Posterior vena cava (tissue), 2 donors: ENCODE measurements at regions not wholly inside any gene's neighbourhood (a gene's known extent, or its start where the extent isn't known, plus 50 kb on each side); places are given as distances from the start of the nearest gene placed in this dataset.

Experiments used
- DNase-seq: peaks from one replicate; pipeline ENCODE4 v3.0.0-alpha.2; 2020; ENCODE audit warnings: low spot score
- intact Hi-C, 2 donors: fragments of 100-400 bp; cut with DNase I; formaldehyde crosslinking; loops; one replicate each; pipeline versions ENCODE4 v1.14.1 to v1.14.2; 2022 to 2023
- donor health status: DM: yes; HTN: yes; CAD: no.
- donor health status: DM: yes; HTN: yes; CAD: no.

DNA sequence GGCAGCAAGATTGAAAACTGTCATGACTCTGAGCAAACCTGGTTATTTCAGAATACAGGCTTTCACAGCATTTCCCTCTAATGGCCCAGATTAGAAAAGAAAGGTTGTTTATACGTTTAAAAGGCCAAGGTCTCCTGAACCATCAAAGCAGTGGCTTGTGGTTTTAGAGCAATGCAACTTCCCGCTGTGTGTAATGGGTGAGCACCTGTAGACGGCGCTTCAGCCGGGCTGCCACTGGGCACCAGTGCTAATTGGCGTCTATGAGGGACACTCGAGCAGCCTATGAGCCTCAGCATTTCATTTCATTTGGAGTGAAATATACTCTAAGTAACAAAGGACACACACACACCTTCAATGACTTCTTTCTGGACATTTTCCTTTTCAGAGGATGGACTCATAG, 671.0 kb upstream of the FZD8 start:
- intact Hi-C loops = no loop called here
- no peak for DNase-seq

DNA sequence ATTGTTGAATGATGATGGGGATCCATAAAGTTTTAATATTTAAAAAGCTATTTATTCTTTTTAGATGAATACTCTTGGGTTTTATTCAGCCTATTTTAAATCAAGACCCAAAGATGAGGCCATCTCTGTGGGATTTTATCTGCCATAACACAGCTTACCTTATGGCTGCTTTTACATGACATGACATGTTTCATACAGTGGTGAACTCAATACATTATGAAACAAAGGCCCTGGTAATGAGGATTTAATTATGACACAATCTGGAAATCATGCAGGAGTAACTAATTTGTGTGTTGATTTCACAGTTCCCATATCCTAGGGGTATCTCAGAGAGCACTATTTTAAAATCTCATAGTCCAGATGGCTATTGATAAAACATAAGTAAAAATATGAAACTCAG, 661.8 kb upstream of the FZD8 start:
- intact Hi-C loops = no loop called here
- DNase-seq = no peak

- intact Hi-C loops = no loop called here
- DNase-seq = no peak
Observed at GRCh38 chr10:36302086-36302485, 660.0 kb upstream of the FZD8 start.

DNA sequence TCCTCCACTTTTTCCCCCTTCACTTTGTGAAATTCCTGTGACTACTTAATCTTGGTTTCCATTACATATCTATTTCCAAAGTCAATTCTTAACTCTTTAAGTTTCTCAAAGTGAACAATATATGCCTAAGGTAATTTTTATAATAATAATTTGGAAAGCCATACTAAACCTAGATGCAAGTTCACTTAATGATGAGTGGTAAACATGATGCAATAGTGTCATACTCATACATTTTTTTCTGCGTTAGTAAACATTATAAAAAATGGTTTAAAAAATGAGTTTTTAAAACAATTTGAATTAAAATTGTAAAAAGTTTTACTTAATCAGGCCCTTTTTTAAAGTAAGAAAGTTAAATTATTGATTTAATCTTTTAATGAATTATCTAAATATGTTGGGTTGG, 659.4 kb upstream of the FZD8 start:
- intact Hi-C loops = no loop called here
- no peak for DNase-seq

DNA sequence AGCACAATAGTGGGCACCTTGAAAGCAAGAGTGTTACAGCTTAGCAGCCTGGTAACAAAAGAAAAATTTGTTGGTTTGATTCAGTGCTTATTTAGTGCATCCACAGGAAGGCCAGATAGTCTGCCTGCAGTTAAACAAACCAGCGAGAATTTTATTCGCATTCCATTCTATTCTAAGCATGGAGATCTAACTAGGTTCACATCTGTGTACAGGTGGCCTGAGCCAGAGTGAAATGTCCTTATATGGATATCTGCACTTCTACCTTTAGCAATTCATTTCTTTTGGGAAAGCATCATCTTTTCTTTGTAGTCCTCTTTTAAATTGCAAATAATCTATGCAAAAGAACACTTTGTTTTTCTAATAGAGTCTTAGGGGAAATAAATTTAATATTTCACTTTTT, 659.0 kb upstream of the FZD8 start:
- intact Hi-C loops = no loop called here
- DNase-seq = no peak

DNA sequence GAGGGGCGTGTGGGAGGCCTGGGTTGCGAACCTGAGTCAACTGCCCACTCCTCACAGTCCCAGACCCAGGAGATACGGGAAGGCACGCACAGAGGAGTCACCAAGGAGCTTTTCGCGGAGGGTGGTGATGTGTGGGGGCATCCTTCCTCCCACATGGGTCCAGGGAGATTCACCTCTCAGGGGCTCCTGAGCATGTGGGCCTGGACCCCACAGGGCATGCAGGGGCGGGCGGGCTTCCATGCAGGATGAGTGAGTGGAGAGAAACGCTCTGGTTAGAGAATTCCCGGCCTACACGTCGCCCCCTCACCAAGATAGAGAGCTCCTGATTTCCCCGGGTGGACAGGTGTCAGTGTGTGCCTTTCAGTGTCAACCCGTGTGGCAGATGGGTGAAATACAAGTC, 641.7 kb upstream of the FZD8 start:
- no peak for DNase-seq
- intact Hi-C loops = no loop called here

- intact Hi-C loops = no loop called here
- DNase-seq = no peak
Observed at GRCh38 chr10:36281831-36282331, 639.8 kb upstream of the FZD8 start.

DNA sequence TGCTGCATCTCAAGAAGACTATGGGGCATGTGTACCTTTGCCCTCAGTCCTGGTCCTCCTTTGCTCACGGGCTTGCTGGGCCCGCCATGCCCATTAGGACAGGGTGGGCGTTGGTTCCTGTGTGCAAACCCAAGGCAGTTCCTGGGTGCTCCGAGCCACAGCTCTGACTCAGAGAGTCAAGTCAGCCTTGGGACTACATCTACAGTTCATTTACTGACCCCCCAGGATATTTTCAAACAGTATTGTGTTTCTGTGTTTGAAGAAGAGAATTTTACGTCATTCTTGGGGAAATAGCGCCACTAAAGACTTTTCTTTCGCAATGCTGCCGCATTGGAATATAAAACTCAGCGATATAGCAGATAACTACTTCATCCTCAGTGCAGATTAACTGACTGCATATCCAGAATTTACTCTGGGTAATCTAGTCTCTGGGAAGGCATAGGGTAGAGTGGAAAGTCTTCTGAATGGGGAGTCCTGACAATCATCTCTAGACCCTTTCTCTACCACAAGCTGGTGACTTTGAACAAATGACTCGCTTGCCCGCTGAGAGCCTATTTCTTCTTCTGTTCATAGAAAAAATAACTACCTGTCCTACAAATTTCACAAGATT, 638.9 kb upstream of the FZD8 start:
- intact Hi-C loops = no loop called here
- DNase-seq = no peak

- DNase-seq = no peak
- intact Hi-C loops = no loop called here
Observed at GRCh38 chr10:36280321-36280741, 638.2 kb upstream of the FZD8 start.

DNA sequence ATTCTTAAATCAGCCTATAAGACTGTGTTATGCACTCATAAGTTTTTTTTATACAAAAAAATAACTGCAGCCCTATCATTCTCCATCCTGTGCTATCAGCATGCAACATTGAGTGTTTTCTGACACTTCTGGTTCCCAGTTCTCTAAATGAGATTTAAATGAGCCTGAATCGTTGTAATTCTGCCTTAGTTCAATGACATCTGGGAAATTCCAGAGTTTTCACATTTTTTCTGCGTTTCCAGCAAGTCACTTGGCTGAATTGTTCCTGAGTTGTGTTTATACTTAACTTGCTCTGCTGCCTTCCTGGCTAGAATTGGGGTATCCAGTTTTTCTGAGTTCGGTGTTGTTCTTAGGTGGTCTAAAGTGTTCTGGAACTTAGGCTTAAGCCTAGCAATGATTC, 636.1 kb upstream of the FZD8 start:
- intact Hi-C loops = no loop called here
- no peak for DNase-seq

DNA sequence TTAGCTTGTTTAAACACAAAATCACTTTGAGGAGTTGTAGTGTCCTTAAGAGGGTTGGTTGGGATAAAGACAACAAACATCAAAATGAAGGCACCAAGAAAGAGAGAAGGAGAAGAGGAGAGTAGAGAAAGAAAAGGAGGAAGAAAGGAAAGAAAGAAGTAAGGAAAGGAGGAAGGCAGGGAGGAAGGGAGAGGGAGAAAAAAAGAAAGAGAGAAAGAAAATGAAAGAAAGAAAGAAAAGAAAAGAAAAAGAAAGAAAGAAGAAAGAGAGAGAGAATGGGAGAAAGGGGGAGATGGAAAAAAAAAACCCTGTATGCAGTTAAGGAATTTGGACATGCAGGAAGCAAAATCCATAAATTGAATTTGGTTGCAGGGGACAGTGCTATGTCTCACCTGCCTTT, 635.4 kb upstream of the FZD8 start:
- DNase-seq = no peak

GRCh38 chr10:36271627-36272340, 629.7 kb upstream of the FZD8 start:
- no peak for DNase-seq
- intact Hi-C loops = no loop called here

More for the DNA sequence above, 635.4 kb upstream of the FZD8 start:
- intact Hi-C loops = no loop called here

DNA sequence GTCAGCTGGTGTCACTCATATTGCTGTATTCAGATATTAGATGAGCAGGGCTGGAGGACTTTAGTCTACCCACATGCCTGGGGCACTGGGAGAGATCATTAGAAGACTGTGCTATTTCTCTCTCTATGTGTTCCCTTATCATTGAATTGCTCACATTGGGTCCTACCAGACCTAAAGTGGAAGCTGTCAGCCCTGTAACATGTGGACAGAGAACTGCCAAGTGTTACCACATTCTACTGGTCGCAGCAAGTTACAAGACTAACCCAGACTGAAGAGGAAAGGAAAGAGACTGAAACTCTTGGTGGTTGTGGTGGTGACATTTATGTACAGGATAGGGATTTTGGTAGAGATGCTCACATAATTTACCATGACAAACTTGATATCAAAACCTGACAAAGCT, 627.1 kb upstream of the FZD8 start:
- no peak for DNase-seq
- intact Hi-C loops = no loop called here

- intact Hi-C loops = no loop called here
- no peak for DNase-seq
Observed at GRCh38 chr10:36266923-36267322, 624.8 kb upstream of the FZD8 start.

DNA sequence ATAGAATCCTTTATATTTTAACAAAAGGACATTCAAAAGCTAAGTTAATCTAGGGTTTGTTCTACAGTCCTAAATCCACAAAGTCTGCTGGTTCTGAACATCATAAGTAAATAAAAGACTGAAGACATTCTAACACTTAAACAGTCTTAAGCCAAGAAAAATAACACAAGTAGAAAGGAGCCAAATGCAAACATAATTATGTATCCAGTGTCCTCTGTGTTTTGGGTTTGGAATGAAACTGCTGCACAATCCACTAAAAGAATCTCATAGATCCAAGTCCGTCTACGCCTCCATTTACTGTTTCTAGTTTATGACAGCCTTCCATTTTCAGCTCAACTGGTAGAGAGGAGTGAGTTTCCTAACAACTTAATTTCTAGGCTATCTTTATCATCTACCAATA, 623.6 kb upstream of the FZD8 start:
- DNase-seq = no peak
- intact Hi-C loops = no loop called here

DNA sequence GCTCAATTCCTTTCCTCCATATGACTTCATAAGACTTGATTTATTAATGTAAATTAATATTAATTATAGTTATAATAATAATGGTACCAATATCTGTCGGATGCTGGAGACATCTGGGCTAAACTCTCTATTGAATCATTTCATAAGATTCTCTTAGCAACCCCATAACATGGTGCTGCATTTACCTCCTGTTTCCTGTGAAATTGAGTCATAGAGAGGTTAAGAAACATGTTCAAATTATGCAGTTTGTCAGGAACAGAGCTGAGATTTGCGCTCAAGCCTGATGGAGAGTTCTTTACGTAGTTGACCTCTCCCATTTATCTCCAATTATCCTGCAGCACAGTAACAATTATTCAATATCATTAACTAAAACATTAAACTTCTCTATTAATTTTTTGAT, 621.8 kb upstream of the FZD8 start:
- no peak for DNase-seq
- intact Hi-C loops = no loop called here

DNA sequence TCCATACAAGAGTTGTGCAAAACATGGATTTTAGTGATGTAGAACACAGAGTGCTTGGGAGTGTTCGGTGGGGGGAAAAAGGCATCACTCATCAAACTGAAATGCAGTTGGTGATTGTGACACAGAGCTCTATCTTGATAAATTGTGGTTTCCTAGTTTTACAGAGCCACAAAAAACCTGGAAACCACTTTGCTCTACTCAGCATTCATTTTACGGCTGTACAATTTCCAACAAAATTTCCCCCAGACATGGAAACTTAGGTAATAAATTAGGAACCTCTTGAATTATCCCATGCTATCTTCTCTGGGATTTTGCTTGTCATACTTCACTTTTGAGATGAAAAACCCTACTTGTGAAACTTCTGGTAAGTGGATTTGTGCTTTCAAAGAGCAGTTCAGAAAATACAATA, 614.9 kb upstream of the FZD8 start:
- intact Hi-C loops = no loop called here
- no peak for DNase-seq

GRCh38 chr10:36256166-36256565, 614.1 kb upstream of the FZD8 start:
- no peak for DNase-seq
- intact Hi-C loops = no loop called here

GRCh38 chr10:36254199-36254598, 612.1 kb upstream of the FZD8 start:
- intact Hi-C loops = no loop called here
- DNase-seq = peak; percentile 86

GRCh38 chr10:36253731-36254130, 611.6 kb upstream of the FZD8 start:
- no peak for DNase-seq
- intact Hi-C loops = no loop called here

- no peak for DNase-seq
- intact Hi-C loops = no loop called here
Observed at GRCh38 chr10:36251068-36251467, 609.0 kb upstream of the FZD8 start.
